ENCODE measurements at regions not wholly inside any gene's neighbourhood (a gene's known extent, or its start where the extent isn't known, plus 50 kb on each side); places are given as distances from the start of the nearest gene placed in this dataset.

GRCh38 chr1:200334661-200335256 is 75.1 kb downstream of the ZNF281 start:
- no peak for DNase-seq (ENCODE audit: low read depth)
- TF ChIP-seq CTCF (IDR thresholded peaks at IDR 0.05; ENCODE audit: low read length, missing control alignments), result no peak
- no peak overlapping the region for H3K4me3 ChIP-seq (replicated peaks; ENCODE audit: low read depth, low read length)

- TF ChIP-seq CTCF (IDR thresholded peaks at IDR 0.05; ENCODE audit: low read length, missing control alignments), result no peak
- H3K4me3 ChIP-seq (replicated peaks; ENCODE audit: low read depth, low read length), result no peak overlapping the region
- no peak for DNase-seq (ENCODE audit: low read depth)
These were observed 76.5 kb downstream of the ZNF281 start for GRCh38 chr1:200333329-200333728.

DNA sequence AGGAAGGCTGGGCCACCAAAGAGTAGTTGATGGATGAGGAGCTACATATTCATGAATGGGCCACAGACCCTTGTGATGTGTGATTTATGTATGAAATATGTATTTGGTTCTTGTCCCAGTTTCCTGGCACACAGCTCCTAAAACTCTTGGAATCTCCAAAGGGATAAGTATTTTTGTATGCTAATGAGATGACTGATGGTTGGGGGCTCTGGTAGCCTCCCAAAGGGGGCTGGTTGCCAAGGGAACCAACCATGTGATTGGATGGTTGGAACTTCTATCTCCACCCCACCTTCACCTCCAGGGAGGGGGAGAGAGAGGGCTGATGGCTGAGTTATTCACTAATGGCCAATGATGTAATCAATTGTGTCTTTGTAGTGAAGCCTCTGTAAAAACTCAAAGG is 77.1 kb downstream of the ZNF281 start:
- no peak overlapping the region for H3K4me3 ChIP-seq (replicated peaks; ENCODE audit: low read depth, low read length)
- no peak for DNase-seq (ENCODE audit: low read depth)
- TF ChIP-seq CTCF (IDR thresholded peaks at IDR 0.05; ENCODE audit: low read length, missing control alignments), result no peak

DNA sequence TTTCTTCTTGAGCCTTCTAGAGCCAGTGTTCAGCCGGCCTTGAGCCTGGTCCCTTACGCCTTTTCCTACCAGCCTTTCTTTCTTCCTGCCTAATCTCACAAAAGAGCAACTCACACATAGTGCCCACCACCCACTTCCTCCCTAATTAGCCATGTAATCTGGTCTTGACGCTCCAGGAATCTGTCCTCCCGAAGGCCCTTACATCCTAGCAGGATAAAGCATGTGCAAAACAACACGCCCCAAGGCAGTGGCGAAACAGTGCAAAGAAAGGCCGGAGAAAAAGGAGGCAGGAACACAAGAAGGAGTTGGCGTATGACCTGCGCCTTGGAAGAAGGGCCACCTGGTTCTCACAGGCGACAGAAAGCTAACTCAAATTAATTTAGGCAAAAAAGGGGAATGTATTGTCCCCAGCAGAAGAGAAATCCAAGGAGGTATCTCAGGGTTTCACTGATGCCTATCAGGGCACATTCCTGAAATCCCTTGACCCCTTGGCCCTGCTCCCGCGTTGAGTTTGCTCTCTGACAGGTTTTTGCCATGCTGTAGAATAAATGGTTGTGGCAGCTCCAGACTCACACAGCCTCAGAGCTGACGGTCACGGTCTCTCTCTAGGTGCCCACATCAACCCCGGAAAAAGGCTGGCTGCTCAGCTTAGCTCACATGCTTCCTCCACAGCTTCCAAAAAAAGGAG is 79.0 kb downstream of the ZNF281 start:
- no peak for DNase-seq (ENCODE audit: low read depth)
- no peak overlapping the region for H3K4me3 ChIP-seq (replicated peaks; ENCODE audit: low read depth, low read length)
- TF ChIP-seq CTCF (IDR thresholded peaks at IDR 0.05; ENCODE audit: low read length, missing control alignments), result no peak

- no peak for DNase-seq (ENCODE audit: low read depth)
- H3K4me3 ChIP-seq (replicated peaks; ENCODE audit: low read depth, low read length), result no peak overlapping the region
- TF ChIP-seq CTCF (IDR thresholded peaks at IDR 0.05; ENCODE audit: low read length, missing control alignments), result no peak
These were observed 80.5 kb downstream of the ZNF281 start for GRCh38 chr1:200329208-200329882.

DNA sequence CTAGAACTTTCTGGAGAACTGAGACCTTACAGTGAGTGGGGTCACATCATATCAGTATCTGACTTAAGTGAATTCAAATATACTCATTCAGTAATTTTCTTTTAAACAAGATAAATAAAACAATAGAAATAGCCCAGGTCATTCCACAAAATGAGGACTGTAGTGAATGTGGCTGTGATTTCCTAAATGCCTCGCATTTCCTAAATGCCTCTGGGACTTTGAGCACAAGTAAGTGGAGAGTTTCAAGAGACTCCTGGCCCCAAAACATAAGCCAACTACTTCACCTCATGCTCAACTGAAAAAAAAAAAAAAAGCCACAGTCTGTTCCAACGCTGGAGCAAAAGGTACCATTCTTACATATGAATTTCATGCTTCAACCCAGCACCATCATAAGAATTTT is 81.5 kb downstream of the ZNF281 start:
- DNase-seq (ENCODE audit: low read depth), result no peak
- no peak for TF ChIP-seq CTCF (IDR thresholded peaks at IDR 0.05; ENCODE audit: low read length, missing control alignments)
- no peak overlapping the region for H3K4me3 ChIP-seq (replicated peaks; ENCODE audit: low read depth, low read length)

Measured in fibroblast of pulmonary artery (primary cell).